ENCODE measurements at regions not wholly inside any gene's neighbourhood (a gene's known extent, or its start where the extent isn't known, plus 50 kb on each side); places are given as distances from the start of the nearest gene placed in this dataset.
A peak's percentile ranks its signal among the peaks of the same experiment; 100 is the strongest.

GRCh38 chr4:129550281-129550785 is 454.4 kb downstream of the C4orf33 start:
- no peak for DNase-seq (ENCODE audit: low read depth)

GRCh38 chr4:129561280-129561679 is 465.3 kb downstream of the C4orf33 start:
- no peak for DNase-seq (ENCODE audit: low read depth)

- no peak for DNase-seq (ENCODE audit: low read depth)
Measured at GRCh38 chr4:129561886-129562671, 466.1 kb downstream of the C4orf33 start.

GRCh38 chr4:129565214-129565613 is 469.3 kb downstream of the C4orf33 start:
- no peak for DNase-seq (ENCODE audit: low read depth)

- DNase-seq (ENCODE audit: low read depth): no peak
Measured at GRCh38 chr4:129570326-129570725, 474.4 kb downstream of the C4orf33 start.

GRCh38 chr4:129578336-129578735 is 482.4 kb downstream of the C4orf33 start:
- DNase-seq (ENCODE audit: low read depth): no peak

- no peak for DNase-seq (ENCODE audit: low read depth)
Measured at GRCh38 chr4:129581305-129581704, 485.4 kb downstream of the C4orf33 start.

- DNase-seq (ENCODE audit: low read depth): no peak
Measured at GRCh38 chr4:129583868-129584267, 487.9 kb downstream of the C4orf33 start.

GRCh38 chr4:129598582-129598981 is 502.6 kb downstream of the C4orf33 start:
- DNase-seq (ENCODE audit: low read depth): no peak

GRCh38 chr4:129600898-129601297 is 504.9 kb downstream of the C4orf33 start:
- no peak for DNase-seq (ENCODE audit: low read depth)

GRCh38 chr4:129602447-129602846 is 506.5 kb downstream of the C4orf33 start:
- no peak for DNase-seq (ENCODE audit: low read depth)

GRCh38 chr4:129603241-129603931 is 507.4 kb downstream of the C4orf33 start:
- DNase-seq (ENCODE audit: low read depth): no peak

GRCh38 chr4:129604632-129605255 is 508.8 kb downstream of the C4orf33 start:
- no peak for DNase-seq (ENCODE audit: low read depth)

- no peak for DNase-seq (ENCODE audit: low read depth)
Measured at GRCh38 chr4:129614611-129615010, 518.7 kb downstream of the C4orf33 start.

GRCh38 chr4:129622566-129622965 is 526.6 kb downstream of the C4orf33 start:
- DNase-seq (ENCODE audit: low read depth): no peak

GRCh38 chr4:129623233-129623875 is 527.4 kb downstream of the C4orf33 start:
- DNase-seq (ENCODE audit: low read depth): no peak

- peak; percentile 11 for DNase-seq (ENCODE audit: low read depth)
Measured at GRCh38 chr4:129641179-129641578, 545.2 kb downstream of the C4orf33 start.

- no peak for DNase-seq (ENCODE audit: low read depth)
Measured at GRCh38 chr4:129645461-129645860, 549.5 kb downstream of the C4orf33 start.

GRCh38 chr4:129668092-129668491 is 572.1 kb downstream of the C4orf33 start:
- no peak for DNase-seq (ENCODE audit: low read depth)

- DNase-seq (ENCODE audit: low read depth): no peak
Measured at GRCh38 chr4:129672941-129673340, 577.0 kb downstream of the C4orf33 start.

- DNase-seq (ENCODE audit: low read depth): no peak
Measured at GRCh38 chr4:129675036-129675435, 579.1 kb downstream of the C4orf33 start.

GRCh38 chr4:129676934-129677333 is 581.0 kb downstream of the C4orf33 start:
- DNase-seq (ENCODE audit: low read depth): no peak

All from GM04504 (cell line).